Upper lobe of left lung (tissue), 6 donors: ENCODE measurements at regions not wholly inside any gene's neighbourhood (a gene's known extent, or its start where the extent isn't known, plus 50 kb on each side); places are given as distances from the start of the nearest gene placed in this dataset.

Experiments used
- ATAC-seq, 2 donors: fragments of 200-7000 bp; cut with Tn5 transposase; one replicate each; pipeline ENCODE4 v1.9.1; 2022; ENCODE audit warnings: mild to moderate bottlenecking in 2 of 2, moderate library complexity in 2 of 2; ENCODE audit not compliant: low FRiP score in 2 of 2
- DNase-seq, 2 donors: peaks; one replicate each; pipeline ENCODE4 v3.0.0-alpha.2; 2019 to 2020
- H3K27ac ChIP-seq, 4 donors: fragments of 200-600 bp; sonication (generic); one replicate each; pipeline ENCODE4 v1.5.1; 2016 to 2019
- H3K27me3 ChIP-seq, 4 donors: fragments of 200-600 bp; sonication (generic); one replicate each; pipeline ENCODE4 v1.5.1; 2017 to 2019
- H3K36me3 ChIP-seq, 4 donors: fragments of 200-600 bp; sonication (generic); one replicate each; pipeline ENCODE4 v1.5.1; 2016 to 2019
- H3K4me1 ChIP-seq, 4 donors: fragments of 200-600 bp; sonication (generic); one replicate each; pipeline ENCODE4 v1.5.1; 2018 to 2019
- H3K4me3 ChIP-seq, 4 donors: fragments of 200-600 bp; sonication (generic); one replicate each; pipeline ENCODE4 v1.5.1; 2017 to 2019; ENCODE audit warnings: mild to moderate bottlenecking in 2 of 4, moderate library complexity in 1 of 4
- H3K9me3 ChIP-seq, 4 donors: fragments of 200-600 bp; sonication (generic); one replicate each; pipeline ENCODE4 v1.5.1; 2018 to 2019
- EP300 ChIP-seq, 4 donors: sonication (generic); formaldehyde crosslinking; IDR thresholded peaks; one replicate each; pipeline ENCODE4 v1.5.1; 2017; ENCODE audit warnings: antibody characterized with exemption in 4 of 4, control low read depth in 2 of 4
- POLR2A ChIP-seq, 4 donors: fragments of 450-650 bp; IDR thresholded peaks; one replicate each; pipeline ENCODE4 v1.5.1; 2016 to 2017; ENCODE audit warnings: antibody characterized with exemption in 4 of 4, mild to moderate bottlenecking in 2 of 4
- POLR2AphosphoS5 ChIP-seq, 2 donors: sonication (generic); formaldehyde crosslinking; IDR thresholded peaks; one replicate each; pipeline ENCODE4 v1.5.1; 2017; ENCODE audit warnings: antibody characterized with exemption in 2 of 2
- WGBS, 2 donors: methylation state at CpG; one replicate each; pipeline ENCODE4 v1.1.5; 2017 to 2018; 5-methylcytosine and 5-hydroxymethylcytosine counted together
- TF ChIP-seq, protein P1 (sequence below), 6 experiments: fragments of 450-650 bp in 4 of 6; fragments of 200-600 bp in 2 of 6; sonication (generic) in 2 of 6; IDR thresholded peaks; one replicate each; pipeline ENCODE4 v1.5.1; 2016 to 2019; ENCODE audit warnings: antibody characterized with exemption in 6 of 6
- donor health status: DM: no; HTN: no; CAD: no; lungs with moderate emphysema.
- donor health status: DM: no; HTN: yes; CAD: no; lungs with severe emphysema.

DNA sequence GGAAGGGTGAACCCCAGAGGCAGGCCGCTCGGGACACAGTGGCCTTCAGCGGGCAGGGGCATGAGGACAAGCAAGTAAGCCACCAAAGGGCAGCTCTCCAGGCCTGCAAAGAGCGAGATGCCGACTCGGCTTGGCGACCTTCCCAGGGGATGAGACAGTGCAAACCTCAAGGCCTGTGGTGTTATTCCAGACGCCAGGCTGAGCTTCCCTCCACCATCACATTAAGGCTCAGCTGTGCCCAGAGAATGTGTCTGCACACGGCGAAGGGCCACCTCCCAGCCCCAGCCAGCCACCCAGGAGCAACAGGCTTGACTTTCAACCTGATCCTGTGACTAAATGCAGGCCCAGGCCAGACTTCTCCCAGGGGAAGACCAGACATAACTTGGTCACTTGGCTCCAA lies 251.4 kb downstream of the SOX9 start:
- no peak for ATAC-seq

DNA sequence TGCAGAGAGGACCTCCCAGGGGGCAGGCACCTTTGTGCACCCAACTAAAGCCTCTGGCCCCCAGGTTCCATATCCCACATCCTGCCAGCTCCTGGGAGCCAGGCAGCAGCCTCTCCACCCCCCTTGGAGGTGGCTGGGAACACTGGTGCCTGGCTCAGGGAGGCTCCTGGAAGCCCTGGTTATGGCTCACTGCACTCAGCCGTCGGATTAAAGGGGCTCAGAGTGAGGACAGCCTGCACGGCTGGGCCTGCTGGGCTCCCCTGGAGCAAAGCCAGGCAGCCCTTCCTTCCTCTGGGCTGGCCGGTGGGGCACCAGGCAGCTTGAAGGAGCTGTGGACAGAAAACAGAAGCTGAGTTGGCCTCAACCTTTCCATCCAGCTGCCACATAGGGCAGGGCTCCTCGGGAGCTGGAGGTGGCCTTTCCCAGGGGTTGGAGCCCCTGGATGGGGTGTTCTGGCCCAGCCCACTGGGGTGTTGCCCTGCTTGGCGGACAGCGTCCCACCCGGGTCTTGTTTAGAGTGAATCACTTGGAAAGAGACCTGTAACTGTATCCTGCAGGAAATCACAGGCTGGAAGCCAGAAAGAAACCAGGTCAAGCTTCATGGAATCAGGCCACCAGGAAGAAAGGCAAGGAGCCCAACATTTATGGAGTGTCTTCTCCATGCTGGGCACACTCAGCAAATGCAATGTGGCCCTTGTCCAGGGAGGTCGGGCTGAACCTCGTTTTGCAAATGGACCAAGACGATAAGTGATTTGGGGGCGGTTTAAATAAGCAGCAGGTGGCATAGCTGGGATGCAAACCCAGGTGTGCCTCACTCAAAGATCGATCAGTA lies 253.3 kb downstream of the SOX9 start:
- TF ChIP-seq EP300 (IDR thresholded peaks at IDR 0.05) (no peak), POLR2A (IDR thresholded peaks at IDR 0.05) (no peak), POLR2AphosphoS5 (IDR thresholded peaks at IDR 0.05) (no peak)
- TF ChIP-seq, protein P1, sequence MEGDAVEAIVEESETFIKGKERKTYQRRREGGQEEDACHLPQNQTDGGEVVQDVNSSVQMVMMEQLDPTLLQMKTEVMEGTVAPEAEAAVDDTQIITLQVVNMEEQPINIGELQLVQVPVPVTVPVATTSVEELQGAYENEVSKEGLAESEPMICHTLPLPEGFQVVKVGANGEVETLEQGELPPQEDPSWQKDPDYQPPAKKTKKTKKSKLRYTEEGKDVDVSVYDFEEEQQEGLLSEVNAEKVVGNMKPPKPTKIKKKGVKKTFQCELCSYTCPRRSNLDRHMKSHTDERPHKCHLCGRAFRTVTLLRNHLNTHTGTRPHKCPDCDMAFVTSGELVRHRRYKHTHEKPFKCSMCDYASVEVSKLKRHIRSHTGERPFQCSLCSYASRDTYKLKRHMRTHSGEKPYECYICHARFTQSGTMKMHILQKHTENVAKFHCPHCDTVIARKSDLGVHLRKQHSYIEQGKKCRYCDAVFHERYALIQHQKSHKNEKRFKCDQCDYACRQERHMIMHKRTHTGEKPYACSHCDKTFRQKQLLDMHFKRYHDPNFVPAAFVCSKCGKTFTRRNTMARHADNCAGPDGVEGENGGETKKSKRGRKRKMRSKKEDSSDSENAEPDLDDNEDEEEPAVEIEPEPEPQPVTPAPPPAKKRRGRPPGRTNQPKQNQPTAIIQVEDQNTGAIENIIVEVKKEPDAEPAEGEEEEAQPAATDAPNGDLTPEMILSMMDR (IDR thresholded peaks at IDR 0.05), result no peak
- no peak overlapping the region for H3K4me3 ChIP-seq
- ATAC-seq (peak in 1 of 2 donors; percentile 29), DNase-seq (no peak)
- peaks cover 0 to 2% (median 0%) of the 10 kb centered on the region in 4 donors for H3K27me3 ChIP-seq
- no peak overlapping the region for H3K27ac ChIP-seq
- H3K4me1 ChIP-seq, result no peaks in the 10 kb centered on the region
- H3K36me3 ChIP-seq, result no peaks in the 10 kb centered on the region
- no peaks in the 10 kb centered on the region for H3K9me3 ChIP-seq
- WGBS, 2 donors, result 55 to 77% methylated on average over 5 to 13 of the region's 13 CpGs

More for the DNA sequence above, 251.4 kb downstream of the SOX9 start:
- DNase-seq, result no peak
- Histone ChIP-seq H3K36me3 (no peaks in the 10 kb centered on the region), H3K4me1 (no peaks in the 10 kb centered on the region), H3K27ac (no peak overlapping the region), H3K27me3 (peaks cover 0 to 2% (median 0%) of the 10 kb centered on the region in 4 donors), H3K4me3 (no peak overlapping the region), H3K9me3 (no peaks in the 10 kb centered on the region)
- 89 to 93% methylated on average over 7 to 10 of the region's 10 CpGs for WGBS, 2 donors
- TF ChIP-seq POLR2A (IDR thresholded peaks at IDR 0.05), result no peak
- TF ChIP-seq EP300 (IDR thresholded peaks at IDR 0.05), result no peak
- no peak for TF ChIP-seq POLR2AphosphoS5 (IDR thresholded peaks at IDR 0.05)
- TF ChIP-seq, protein P1 (IDR thresholded peaks at IDR 0.05), result no peak

DNA sequence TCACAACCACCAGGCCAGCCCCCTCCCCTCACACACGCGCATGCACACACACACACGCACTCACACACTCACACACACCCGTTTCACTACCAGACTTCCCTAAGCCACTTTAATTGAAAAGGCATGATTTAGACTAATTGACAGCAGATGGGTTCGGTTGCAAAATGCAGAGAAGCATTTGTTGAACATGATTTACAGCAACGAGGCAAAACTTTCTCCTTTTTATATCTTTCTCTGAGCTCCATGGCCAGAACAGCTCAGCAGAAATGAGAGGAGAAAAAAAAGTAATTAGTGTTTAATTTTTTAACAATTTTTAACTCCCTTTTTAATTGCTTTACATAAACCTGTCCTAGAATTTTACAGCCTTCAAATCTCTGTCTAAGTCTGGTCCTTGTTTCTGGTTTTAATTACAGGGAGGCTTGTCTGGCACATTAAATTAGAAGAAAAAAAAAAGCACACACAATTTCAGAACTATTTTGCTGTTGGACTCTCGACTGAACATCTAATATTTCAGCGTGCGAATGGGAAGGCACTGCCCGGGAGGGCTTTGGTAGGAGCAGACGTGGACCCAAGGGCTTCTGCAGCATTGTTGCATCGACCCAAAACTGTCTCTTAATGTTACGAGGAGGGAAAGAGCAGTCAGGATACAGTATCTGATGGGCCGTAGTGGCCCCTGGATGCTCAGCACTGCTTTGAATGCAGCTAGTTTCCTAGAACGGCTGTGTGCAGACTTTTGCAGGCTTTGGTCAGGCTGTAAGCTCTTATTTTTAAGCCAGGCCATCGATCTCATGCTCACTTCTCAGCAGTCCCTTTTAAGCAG lies 255.9 kb downstream of the SOX9 start:
- DNase-seq, result no peak
- H3K4me3 ChIP-seq, result no peak overlapping the region
- H3K4me1 ChIP-seq, result no peaks in the 10 kb centered on the region
- no peak overlapping the region for H3K27ac ChIP-seq
- no peak for ATAC-seq
- no peak for TF ChIP-seq POLR2A (IDR thresholded peaks at IDR 0.05)
- no peak for TF ChIP-seq POLR2AphosphoS5 (IDR thresholded peaks at IDR 0.05)
- TF ChIP-seq, protein P1 (IDR thresholded peaks at IDR 0.05), result no peak
- no peak for TF ChIP-seq EP300 (IDR thresholded peaks at IDR 0.05)
- H3K27me3 ChIP-seq, result peaks cover 0 to 2% (median 0%) of the 10 kb centered on the region in 4 donors
- no peaks in the 10 kb centered on the region for H3K36me3 ChIP-seq
- no peaks in the 10 kb centered on the region for H3K9me3 ChIP-seq
- WGBS, 2 donors, result 66 to 73% methylated on average over 16 of the region's 16 CpGs

DNA sequence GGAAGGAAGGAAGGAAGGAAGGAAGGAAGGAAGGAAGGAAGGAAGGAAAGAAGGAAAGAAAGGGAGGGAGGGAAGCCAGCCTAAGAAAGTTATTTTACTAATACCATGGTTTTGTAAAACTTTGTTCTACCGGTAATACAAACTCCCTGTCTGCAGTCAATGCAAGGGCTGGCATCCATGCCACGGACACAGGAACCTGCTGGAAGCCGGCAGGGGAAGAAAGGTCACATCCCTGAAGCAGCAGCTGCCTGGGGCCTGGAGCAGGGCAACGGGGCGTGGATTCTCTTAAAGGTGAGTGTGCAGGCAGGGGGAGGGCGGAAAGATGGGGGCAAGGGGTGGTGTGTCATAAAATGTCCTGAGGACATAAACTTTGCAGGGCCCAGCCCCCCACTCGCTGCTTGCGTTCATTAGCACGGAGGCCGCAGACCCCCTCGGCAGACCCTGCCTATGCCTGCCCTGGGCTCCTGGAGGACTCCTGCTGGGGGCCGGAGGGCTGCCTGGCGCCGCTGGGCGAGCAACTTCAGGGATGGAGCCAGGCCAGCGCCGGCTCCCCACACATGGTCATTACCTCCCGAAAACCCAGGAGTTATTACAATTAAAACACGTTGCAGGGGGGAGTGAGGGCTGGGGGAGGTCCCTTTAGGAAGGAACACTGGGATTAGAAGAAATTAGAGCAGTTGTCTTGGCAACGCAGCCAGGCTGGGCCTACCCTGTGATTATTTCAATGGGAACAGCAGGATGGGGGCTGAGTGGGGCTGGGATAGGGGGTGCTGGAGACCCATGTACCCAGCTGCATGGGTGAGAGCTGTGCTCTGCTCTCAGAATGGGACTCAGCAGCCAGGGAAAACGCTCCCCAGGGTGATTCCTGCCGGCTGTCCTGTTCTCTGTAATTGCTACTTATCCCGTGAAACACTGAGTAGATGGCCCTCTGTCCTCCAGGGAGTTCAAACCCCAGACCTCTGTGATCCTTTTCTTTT lies 257.9 kb downstream of the SOX9 start:
- H3K4me1 ChIP-seq, result peaks cover 0 to 7% (median 6%) of the 10 kb centered on the region in 4 donors
- WGBS, 2 donors, result 76 to 80% methylated on average over 17 to 21 of the region's 23 CpGs
- no peak for ATAC-seq
- H3K27me3 ChIP-seq, result peaks cover 0 to 2% (median 0%) of the 10 kb centered on the region in 4 donors
- H3K4me3 ChIP-seq, result no peak overlapping the region
- H3K9me3 ChIP-seq, result no peaks in the 10 kb centered on the region
- TF ChIP-seq, protein P1 (IDR thresholded peaks at IDR 0.05), result no peak
- TF ChIP-seq EP300 (IDR thresholded peaks at IDR 0.05) (no peak), POLR2A (IDR thresholded peaks at IDR 0.05) (no peak), POLR2AphosphoS5 (IDR thresholded peaks at IDR 0.05) (no peak)
- no peak overlapping the region for H3K27ac ChIP-seq
- no peaks in the 10 kb centered on the region for H3K36me3 ChIP-seq
- peak in 1 of 2 donors; percentile 67 for DNase-seq
